RWPE1 (cell line): ENCODE measurements at regions not wholly inside any gene's neighbourhood (a gene's known extent, or its start where the extent isn't known, plus 50 kb on each side); places are given as distances from the start of the nearest gene placed in this dataset.

Experiments used
- CTCF ChIA-PET: fragments of 350-600 bp; sonication (Branson Sonifier 250); formaldehyde crosslinking; extraction: SDS; loops from one replicate; lab custom pipeline; 2021; lab: Yijun Ruan, JAX
- POLR2A ChIA-PET: fragments of 400-600 bp; formaldehyde crosslinking; extraction: SDS; loops from one replicate; lab custom pipeline; 2020; ENCODE audit warnings: antibody characterized with exemption; ENCODE audit not compliant: low non-redundant PET; lab: Yijun Ruan, JAX
- DNase-seq: peaks from one replicate; pipeline ENCODE4 v3.0.0; 2012; ENCODE audit warnings: low spot score
- H3K27ac ChIP-seq: fragments of 450-650 bp; 2 replicates; pipeline ENCODE4 v1.5.1; 2017
- TF ChIP-seq, protein P1 (sequence below): fragments of 450-650 bp; conservative IDR thresholded peaks from 2 replicates; pipeline ENCODE4 v1.5.1; 2017; ENCODE audit warnings: low read depth, mild to moderate bottlenecking

- no peak overlapping the region for H3K27ac ChIP-seq
- no peak for DNase-seq
- TF ChIP-seq, protein P1, sequence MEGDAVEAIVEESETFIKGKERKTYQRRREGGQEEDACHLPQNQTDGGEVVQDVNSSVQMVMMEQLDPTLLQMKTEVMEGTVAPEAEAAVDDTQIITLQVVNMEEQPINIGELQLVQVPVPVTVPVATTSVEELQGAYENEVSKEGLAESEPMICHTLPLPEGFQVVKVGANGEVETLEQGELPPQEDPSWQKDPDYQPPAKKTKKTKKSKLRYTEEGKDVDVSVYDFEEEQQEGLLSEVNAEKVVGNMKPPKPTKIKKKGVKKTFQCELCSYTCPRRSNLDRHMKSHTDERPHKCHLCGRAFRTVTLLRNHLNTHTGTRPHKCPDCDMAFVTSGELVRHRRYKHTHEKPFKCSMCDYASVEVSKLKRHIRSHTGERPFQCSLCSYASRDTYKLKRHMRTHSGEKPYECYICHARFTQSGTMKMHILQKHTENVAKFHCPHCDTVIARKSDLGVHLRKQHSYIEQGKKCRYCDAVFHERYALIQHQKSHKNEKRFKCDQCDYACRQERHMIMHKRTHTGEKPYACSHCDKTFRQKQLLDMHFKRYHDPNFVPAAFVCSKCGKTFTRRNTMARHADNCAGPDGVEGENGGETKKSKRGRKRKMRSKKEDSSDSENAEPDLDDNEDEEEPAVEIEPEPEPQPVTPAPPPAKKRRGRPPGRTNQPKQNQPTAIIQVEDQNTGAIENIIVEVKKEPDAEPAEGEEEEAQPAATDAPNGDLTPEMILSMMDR: no peak
- ChIA-PET POLR2A (no interaction called here), CTCF (no interaction called here)
Observed at GRCh38 chr6:15800841-15801617, 138.2 kb upstream of the DTNBP1 start.

DNA sequence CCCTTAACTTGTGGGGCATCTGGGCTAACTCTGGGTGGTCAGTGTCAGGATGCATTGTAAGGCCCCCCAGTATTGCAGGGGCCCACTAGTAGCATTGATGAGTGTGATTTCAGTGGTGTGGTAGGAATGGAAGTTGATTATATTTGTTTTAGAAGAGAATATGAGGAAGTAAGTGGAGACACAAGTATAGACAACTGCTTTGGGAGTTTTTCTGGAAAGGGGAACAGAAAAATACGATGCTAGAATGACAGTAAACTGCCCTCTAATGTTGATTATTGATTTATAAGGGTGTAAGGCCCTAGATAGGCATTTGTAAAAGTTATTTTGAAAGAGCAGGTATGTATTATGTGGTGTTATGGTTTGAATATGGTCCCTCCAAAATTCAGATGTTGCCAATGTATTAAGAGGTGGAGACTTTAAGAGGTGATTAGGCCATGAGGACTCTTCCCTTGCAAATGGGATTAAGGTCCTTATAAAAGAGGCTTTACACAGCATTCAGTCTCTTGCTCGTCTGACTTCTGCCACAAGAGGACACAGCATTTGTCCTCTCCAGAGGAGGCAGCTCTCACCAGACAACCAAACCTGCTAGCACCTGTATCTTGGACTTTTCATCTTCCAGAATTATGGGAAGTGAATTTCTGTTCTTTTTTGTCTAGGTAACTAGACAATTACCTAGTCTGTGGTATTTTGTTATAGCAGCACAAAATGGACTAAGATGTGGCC lies 135.9 kb upstream of the DTNBP1 start:
- TF ChIP-seq, protein P1: no peak
- ChIA-PET POLR2A (no interaction called here), CTCF (interaction anchor here (0.5 kb wide), 1 partner anchor 102 kb away, joined by 3 read pairs; no protein-coding TSS in a partner anchor)
- no peak overlapping the region for H3K27ac ChIP-seq
- DNase-seq: no peak

GRCh38 chr6:15796844-15797243 lies 134.0 kb upstream of the DTNBP1 start:
- CTCF ChIA-PET: interaction anchor here (0.7 to 0.9 kb wide), 2 partner anchors 21 to 403 kb away, joined by 3 read pairs; no protein-coding TSS in a partner anchor
- TF ChIP-seq, protein P1: no peak
- DNase-seq: peak; percentile 22
- POLR2A ChIA-PET: no interaction called here
- H3K27ac ChIP-seq: no peak overlapping the region

DNA sequence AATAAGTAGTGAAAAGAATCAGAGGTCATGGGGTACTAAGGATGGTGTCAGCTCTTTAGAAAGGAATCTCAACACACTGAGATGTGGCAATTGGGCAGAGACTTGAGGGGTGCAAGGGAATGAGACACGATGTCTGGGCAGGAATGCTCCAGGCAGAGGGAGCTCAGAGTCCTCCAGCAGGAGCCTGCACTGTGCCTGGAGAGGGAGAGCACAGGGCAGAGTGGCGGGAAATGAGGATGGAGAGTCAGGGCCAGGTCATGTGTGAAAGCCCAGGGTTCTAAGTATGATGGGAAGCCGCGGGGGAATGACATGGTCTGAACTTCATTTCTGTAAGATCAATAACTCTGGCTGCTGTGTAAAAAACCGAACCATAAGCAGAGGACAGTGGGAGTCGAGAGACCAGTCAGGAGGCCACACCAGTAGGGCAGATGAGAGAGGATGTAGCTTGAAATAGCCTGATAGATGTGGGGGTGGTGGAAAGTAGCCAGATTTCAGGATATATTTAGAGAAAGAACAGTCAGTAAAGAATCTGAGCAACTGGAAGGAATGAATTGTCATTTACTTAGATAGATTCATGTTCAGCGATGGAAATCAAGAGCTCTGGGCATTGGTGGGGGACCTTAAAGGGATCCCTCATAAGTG lies 133.4 kb upstream of the DTNBP1 start:
- ChIA-PET CTCF (interaction anchor here (0.7 to 0.9 kb wide), 2 partner anchors 22 to 404 kb away, joined by 3 read pairs; no protein-coding TSS in a partner anchor), POLR2A (no interaction called here)
- TF ChIP-seq, protein P1: no peak
- no peak overlapping the region for H3K27ac ChIP-seq
- no peak for DNase-seq

DNA sequence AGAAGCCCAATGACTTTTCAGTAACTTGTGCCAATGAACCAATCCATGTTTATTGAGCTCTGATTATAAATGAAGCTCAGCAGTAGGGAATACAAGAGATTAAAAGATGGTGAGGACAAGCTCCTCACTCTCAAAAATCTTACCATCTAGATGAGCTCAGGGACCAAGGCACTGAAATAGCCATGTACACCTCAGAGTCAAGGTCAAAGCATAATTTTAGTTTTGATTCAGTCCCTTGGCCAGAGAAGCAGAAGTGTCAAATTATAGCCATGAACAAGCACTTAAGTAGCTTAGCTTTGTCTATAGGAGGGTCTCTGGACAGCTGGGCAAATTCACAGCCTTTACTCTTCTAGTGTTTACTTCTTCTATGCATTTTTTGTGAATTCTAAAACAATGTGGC lies 131.0 kb upstream of the DTNBP1 start:
- ChIA-PET CTCF (no interaction called here), POLR2A (no interaction called here)
- no peak overlapping the region for H3K27ac ChIP-seq
- TF ChIP-seq, protein P1: no peak
- no peak for DNase-seq

DNA sequence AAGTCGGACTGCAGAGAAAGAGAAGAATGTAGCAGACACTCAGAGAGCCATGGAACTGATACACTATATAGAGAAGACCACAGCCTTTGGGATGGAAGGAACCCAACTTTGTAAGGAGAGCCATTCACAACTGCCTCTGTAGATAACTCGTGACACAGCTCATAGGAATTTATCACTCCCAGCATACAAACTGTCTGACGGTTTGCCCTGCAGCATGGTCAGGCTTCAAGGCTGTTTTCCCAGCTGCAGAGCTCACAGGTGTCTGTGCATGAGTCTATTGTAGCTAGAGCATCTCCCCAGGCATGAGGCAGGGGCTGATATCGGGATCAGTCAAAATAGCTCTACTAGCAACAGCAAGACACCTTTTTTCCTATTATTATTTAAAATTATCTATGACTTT lies 130.5 kb upstream of the DTNBP1 start:
- TF ChIP-seq, protein P1: no peak
- peak; percentile 55 for DNase-seq
- POLR2A ChIA-PET: no interaction called here
- H3K27ac ChIP-seq: no peak overlapping the region
- CTCF ChIA-PET: no interaction called here
